OCI-LY1 (cell line): ENCODE measurements at regions not wholly inside any gene's neighbourhood (a gene's known extent, or its start where the extent isn't known, plus 50 kb on each side); places are given as distances from the start of the nearest gene placed in this dataset.

Experiments
- CTCF ChIP-seq: fragments of 200-600 bp; sonication (generic), shearing (Covaris generic); IDR thresholded peaks from 2 replicates; pipeline ENCODE4 v1.5.1; 2017; ENCODE audit warnings: mild to moderate bottlenecking, antibody characterized with exemption, low read length, moderate library complexity, mixed read lengths
- EZH2 ChIP-seq: fragments of 200-600 bp; sonication (generic), shearing (Covaris generic); IDR thresholded peaks from 2 replicates; pipeline ENCODE4 v1.8.0; 2017; ENCODE audit warnings: borderline replicate concordance, mixed run types, mild to moderate bottlenecking, antibody characterized with exemption, low read length, moderate library complexity, mixed read lengths

GRCh38 chr1:212531796-212532195 is 76.8 kb upstream of the ATF3 start:
- no peak for TF ChIP-seq CTCF
- no peak for TF ChIP-seq EZH2
